ENCODE measurements at regions not wholly inside any gene's neighbourhood (a gene's known extent, or its start where the extent isn't known, plus 50 kb on each side); places are given as distances from the start of the nearest gene placed in this dataset.
"Not testable (repeated sequence)": the region's sequence is repeated elsewhere in the genome, so short reads cannot be mapped to it uniquely, and the experiment has no call there.

DNA sequence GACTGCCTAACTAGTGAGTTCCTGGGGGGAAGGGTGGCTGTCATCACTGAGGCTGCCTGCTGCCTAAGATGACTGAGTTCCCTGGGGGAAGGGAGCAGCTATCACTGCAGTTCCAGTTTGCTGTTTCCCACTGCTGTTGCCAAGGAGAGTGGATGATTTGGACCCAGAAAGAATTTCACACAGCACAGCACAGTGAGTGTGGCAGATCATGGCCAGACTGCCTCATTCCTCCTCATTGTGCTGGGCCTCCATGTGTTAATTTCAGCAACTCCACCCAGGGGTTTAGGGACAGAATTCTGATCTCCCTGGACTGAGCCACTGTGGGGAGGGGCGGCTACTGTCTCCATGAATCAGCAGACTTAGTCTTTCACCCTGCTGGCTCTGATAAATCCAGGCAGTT lies 125.0 kb downstream of the TEX13C start:
- no peaks in the 10 kb centered on the region for H3K4me1 ChIP-seq (ENCODE audit: control insufficient read depth, extremely low read depth, insufficient read depth, low read length)
- no peaks in the 10 kb centered on the region for H4K20me1 ChIP-seq (ENCODE audit: control insufficient read depth, extremely low read depth, insufficient read depth, low read length)
- H3K9me3 ChIP-seq (ENCODE audit: control insufficient read depth, insufficient read depth, low read depth, low read length), result no peaks in the 10 kb centered on the region
- no peak overlapping the region for H2AFZ ChIP-seq (ENCODE audit: low read length)
- no peak overlapping the region for H3K9ac ChIP-seq (ENCODE audit: insufficient read depth, low read length)
- no peak overlapping the region for H3K27ac ChIP-seq (ENCODE audit: insufficient read depth, low read length)
- no peaks in the 10 kb centered on the region for H3K36me3 ChIP-seq (ENCODE audit: control insufficient read depth, insufficient read depth, low read length)
- no peak overlapping the region for H3K4me3 ChIP-seq (replicated peaks in 1 of 4; ENCODE audit: control extremely low read depth in 1 of 4, insufficient read depth in 1 of 4, low read depth in 3 of 4, low read length in 4 of 4)
- H3K79me2 ChIP-seq (ENCODE audit: control insufficient read depth, insufficient read depth, low read length), result no peaks in the 10 kb centered on the region
- H3K27me3 ChIP-seq (ENCODE audit: control insufficient read depth, insufficient read depth, low read length), result no peaks in the 10 kb centered on the region
- DNase-seq (ENCODE audit: low read depth in 2 of 2), result no peak
- no peak overlapping the region for H3K4me2 ChIP-seq (ENCODE audit: extremely low read depth, insufficient read depth, low read length)
- TF ChIP-seq EZH2 (IDR thresholded peaks at IDR 0.05; ENCODE audit: low read length, missing control alignments), result no peak
- TF ChIP-seq, protein P1, sequence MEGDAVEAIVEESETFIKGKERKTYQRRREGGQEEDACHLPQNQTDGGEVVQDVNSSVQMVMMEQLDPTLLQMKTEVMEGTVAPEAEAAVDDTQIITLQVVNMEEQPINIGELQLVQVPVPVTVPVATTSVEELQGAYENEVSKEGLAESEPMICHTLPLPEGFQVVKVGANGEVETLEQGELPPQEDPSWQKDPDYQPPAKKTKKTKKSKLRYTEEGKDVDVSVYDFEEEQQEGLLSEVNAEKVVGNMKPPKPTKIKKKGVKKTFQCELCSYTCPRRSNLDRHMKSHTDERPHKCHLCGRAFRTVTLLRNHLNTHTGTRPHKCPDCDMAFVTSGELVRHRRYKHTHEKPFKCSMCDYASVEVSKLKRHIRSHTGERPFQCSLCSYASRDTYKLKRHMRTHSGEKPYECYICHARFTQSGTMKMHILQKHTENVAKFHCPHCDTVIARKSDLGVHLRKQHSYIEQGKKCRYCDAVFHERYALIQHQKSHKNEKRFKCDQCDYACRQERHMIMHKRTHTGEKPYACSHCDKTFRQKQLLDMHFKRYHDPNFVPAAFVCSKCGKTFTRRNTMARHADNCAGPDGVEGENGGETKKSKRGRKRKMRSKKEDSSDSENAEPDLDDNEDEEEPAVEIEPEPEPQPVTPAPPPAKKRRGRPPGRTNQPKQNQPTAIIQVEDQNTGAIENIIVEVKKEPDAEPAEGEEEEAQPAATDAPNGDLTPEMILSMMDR (conservative IDR thresholded peaks at IDR 0.05 in 1 of 2, IDR thresholded peaks at IDR 0.05 in 1 of 2; ENCODE audit: low read depth in 1 of 2, low read length in 2 of 2), result no peak

DNA sequence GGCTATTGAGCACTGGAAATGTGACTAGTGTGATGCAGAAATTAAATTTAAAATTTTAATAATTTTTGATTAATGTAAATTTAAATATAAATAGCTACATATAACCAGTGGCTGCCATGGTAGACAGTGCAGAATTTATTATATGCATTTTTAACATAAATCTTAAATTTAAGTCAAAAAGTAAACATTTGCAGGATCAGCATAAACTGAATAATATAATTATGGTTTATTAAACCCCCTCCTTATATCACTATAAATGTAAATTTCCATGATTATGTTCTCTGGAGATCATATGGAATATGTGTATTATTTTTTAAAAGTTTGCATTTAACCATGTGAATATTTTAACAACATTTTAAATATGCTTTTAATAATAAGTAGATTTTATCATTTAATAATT lies 155.8 kb downstream of the TEX13C start:
- H2AFZ ChIP-seq (ENCODE audit: low read length), result no peak overlapping the region
- H3K4me1 ChIP-seq (ENCODE audit: control insufficient read depth, extremely low read depth, insufficient read depth, low read length), result no peaks in the 10 kb centered on the region
- H3K9ac ChIP-seq (ENCODE audit: insufficient read depth, low read length), result no peak overlapping the region
- TF ChIP-seq EZH2 (IDR thresholded peaks at IDR 0.05; ENCODE audit: low read length, missing control alignments), result no peak
- TF ChIP-seq, protein P1 (conservative IDR thresholded peaks at IDR 0.05 in 1 of 2, IDR thresholded peaks at IDR 0.05 in 1 of 2; ENCODE audit: low read depth in 1 of 2, low read length in 2 of 2), result no peak
- no peak overlapping the region for H3K4me2 ChIP-seq (ENCODE audit: extremely low read depth, insufficient read depth, low read length)
- no peaks in the 10 kb centered on the region for H3K36me3 ChIP-seq (ENCODE audit: control insufficient read depth, insufficient read depth, low read length)
- H4K20me1 ChIP-seq (ENCODE audit: control insufficient read depth, extremely low read depth, insufficient read depth, low read length), result no peaks in the 10 kb centered on the region
- no peaks in the 10 kb centered on the region for H3K27me3 ChIP-seq (ENCODE audit: control insufficient read depth, insufficient read depth, low read length)
- no peak overlapping the region for H3K27ac ChIP-seq (ENCODE audit: insufficient read depth, low read length)
- H3K79me2 ChIP-seq (ENCODE audit: control insufficient read depth, insufficient read depth, low read length), result no peaks in the 10 kb centered on the region
- no peaks in the 10 kb centered on the region for H3K9me3 ChIP-seq (ENCODE audit: control insufficient read depth, insufficient read depth, low read depth, low read length)
- H3K4me3 ChIP-seq (replicated peaks in 1 of 4; ENCODE audit: control extremely low read depth in 1 of 4, insufficient read depth in 1 of 4, low read depth in 3 of 4, low read length in 4 of 4), result no peak overlapping the region
- no peak for DNase-seq (ENCODE audit: low read depth in 2 of 2)

DNA sequence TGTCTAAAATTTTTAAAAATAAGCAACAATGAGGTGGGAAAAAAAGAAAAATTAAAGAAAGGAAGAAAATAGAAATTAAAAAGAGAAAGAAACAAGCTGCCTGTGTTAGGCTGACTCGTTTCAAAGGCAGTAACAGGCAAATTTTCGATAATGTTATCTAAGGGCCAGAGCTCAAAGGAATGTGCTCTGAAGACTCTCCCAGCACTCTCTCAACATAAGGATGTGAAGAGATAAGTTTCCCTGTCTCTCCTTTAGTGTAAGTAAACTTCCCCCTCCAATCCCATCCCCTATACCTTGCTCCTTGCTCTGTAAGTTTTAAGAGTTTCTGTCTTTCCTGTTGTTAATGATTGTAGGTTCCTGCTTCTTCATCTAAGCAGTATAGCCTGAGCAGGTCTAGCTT lies 172.8 kb downstream of the TEX13C start:
- Histone ChIP-seq H3K9me3 (ENCODE audit: control insufficient read depth, insufficient read depth, low read depth, low read length) (no peaks in the 10 kb centered on the region), H3K4me1 (ENCODE audit: control insufficient read depth, extremely low read depth, insufficient read depth, low read length) (no peaks in the 10 kb centered on the region), H2AFZ (ENCODE audit: low read length) (no peak overlapping the region), H3K27me3 (ENCODE audit: control insufficient read depth, insufficient read depth, low read length) (no peaks in the 10 kb centered on the region), H3K36me3 (ENCODE audit: control insufficient read depth, insufficient read depth, low read length) (no peaks in the 10 kb centered on the region), H3K27ac (ENCODE audit: insufficient read depth, low read length) (no peak overlapping the region), H4K20me1 (ENCODE audit: control insufficient read depth, extremely low read depth, insufficient read depth, low read length) (no peaks in the 10 kb centered on the region), H3K4me2 (ENCODE audit: extremely low read depth, insufficient read depth, low read length) (no peak overlapping the region), H3K79me2 (ENCODE audit: control insufficient read depth, insufficient read depth, low read length) (no peaks in the 10 kb centered on the region), H3K9ac (ENCODE audit: insufficient read depth, low read length) (no peak overlapping the region), H3K4me3 (replicated peaks in 1 of 4; ENCODE audit: control extremely low read depth in 1 of 4, insufficient read depth in 1 of 4, low read depth in 3 of 4, low read length in 4 of 4) (no peak overlapping the region)
- TF ChIP-seq, protein P1 (conservative IDR thresholded peaks at IDR 0.05 in 1 of 2, IDR thresholded peaks at IDR 0.05 in 1 of 2; ENCODE audit: low read depth in 1 of 2, low read length in 2 of 2), result no peak
- TF ChIP-seq EZH2 (IDR thresholded peaks at IDR 0.05; ENCODE audit: low read length, missing control alignments), result no peak
- no peak for DNase-seq (ENCODE audit: low read depth in 2 of 2)

DNA sequence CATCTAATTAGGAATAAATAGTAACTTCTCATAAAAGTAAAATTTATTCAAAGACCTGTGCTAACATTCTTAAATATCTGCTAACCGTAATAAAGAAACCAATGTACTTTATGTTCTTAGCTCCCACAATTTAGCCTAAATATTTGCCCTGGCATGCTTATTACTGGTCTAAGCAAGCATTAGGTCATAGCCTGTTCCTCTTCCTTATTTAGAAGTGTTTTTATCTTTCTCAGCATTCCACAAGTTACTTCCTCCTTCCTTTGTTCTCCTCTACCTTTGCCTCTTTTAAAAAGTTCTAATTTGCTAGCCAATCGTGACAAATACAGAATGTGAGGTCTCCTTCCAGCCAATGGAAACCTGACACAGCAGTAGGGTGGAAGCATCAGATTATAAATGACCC lies 173.3 kb downstream of the TEX13C start:
- H3K4me1 ChIP-seq (ENCODE audit: control insufficient read depth, extremely low read depth, insufficient read depth, low read length); DNase-seq (ENCODE audit: low read depth in 2 of 2); H3K9ac ChIP-seq (ENCODE audit: insufficient read depth, low read length); H3K79me2 ChIP-seq (ENCODE audit: control insufficient read depth, insufficient read depth, low read length); H3K27me3 ChIP-seq (ENCODE audit: control insufficient read depth, insufficient read depth, low read length); H2AFZ ChIP-seq (ENCODE audit: low read length); H4K20me1 ChIP-seq (ENCODE audit: control insufficient read depth, extremely low read depth, insufficient read depth, low read length); H3K9me3 ChIP-seq (ENCODE audit: control insufficient read depth, insufficient read depth, low read depth, low read length); H3K27ac ChIP-seq (ENCODE audit: insufficient read depth, low read length); H3K4me3 ChIP-seq (replicated peaks in 1 of 4; ENCODE audit: control extremely low read depth in 1 of 4, insufficient read depth in 1 of 4, low read depth in 3 of 4, low read length in 4 of 4); H3K36me3 ChIP-seq (ENCODE audit: control insufficient read depth, insufficient read depth, low read length); H3K4me2 ChIP-seq (ENCODE audit: extremely low read depth, insufficient read depth, low read length): not testable (repeated sequence)

Data from fibroblast of lung (primary cell).